ENCODE measurements at regions not wholly inside any gene's neighbourhood (a gene's known extent, or its start where the extent isn't known, plus 50 kb on each side); places are given as distances from the start of the nearest gene placed in this dataset.
"Not testable (repeated sequence)": the region's sequence is repeated elsewhere in the genome, so short reads cannot be mapped to it uniquely, and the experiment has no call there.

DNA sequence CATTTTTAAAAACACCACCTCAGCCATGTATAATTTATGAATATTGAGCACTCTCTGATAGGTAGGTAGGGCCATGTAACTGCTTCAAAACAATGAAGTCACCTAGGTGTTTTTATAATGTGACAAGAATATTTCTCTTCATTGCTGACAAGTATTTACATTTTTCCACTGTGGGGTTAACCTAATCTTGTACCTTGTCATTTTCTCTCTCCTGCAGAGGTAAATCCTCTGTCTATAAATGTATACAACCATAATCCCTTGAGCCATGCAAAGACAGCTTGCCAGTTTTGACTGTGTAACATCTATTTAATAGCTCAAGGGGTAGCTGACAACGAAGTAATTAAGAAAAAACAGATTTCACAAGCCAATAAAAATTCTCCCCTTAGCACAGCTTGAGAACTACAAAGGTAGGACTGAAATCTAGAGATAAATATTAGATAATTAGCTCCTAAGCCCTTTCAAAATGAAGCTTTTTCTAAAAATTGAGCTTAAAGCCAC, 137.6 kb upstream of the POGK start:
- Mint-ChIP-seq H3K9me3 (peaks cover 0 to 4% of the 10 kb centered on the region in 2 donors), H3K4me1 (no peaks in the 10 kb centered on the region), H3K4me3 (no peak overlapping the region), H3K27me3 (peaks cover 0 to 4% of the 10 kb centered on the region in 2 donors), H3K27ac (no peak overlapping the region), H3K36me3 (no peaks in the 10 kb centered on the region)
- DNase-seq (no peak), ATAC-seq (replicated peaks) (no peak)

DNA sequence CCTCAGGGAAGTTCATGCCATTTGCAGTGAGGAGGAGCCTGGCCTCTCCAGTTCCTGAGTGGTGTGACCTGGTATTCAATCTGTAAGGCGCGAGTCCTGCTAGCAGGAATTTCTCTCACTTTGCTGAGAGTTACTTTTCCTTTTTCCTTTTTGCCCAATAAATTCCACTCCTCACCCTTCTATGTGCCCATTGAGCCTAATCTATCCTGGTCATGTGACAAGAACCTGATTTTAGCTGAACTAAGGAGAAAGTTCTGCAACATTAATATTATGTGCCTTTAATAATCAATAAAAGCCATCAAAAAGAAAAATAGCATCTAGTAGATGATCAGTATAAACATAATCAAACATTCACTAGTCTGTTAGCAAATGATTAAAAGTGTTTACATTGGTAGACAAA, 136.1 kb upstream of the POGK start:
- H3K4me3 Mint-ChIP-seq = no peak overlapping the region
- no peaks in the 10 kb centered on the region for H3K4me1 Mint-ChIP-seq
- H3K36me3 Mint-ChIP-seq = no peaks in the 10 kb centered on the region
- ATAC-seq (replicated peaks) = no peak
- no peak for DNase-seq
- no peak overlapping the region for H3K27ac Mint-ChIP-seq
- peaks cover 0 to 4% of the 10 kb centered on the region in 2 donors for H3K9me3 Mint-ChIP-seq
- peaks cover 2 to 4% of the 10 kb centered on the region in 2 donors for H3K27me3 Mint-ChIP-seq

GRCh38 chr1:166703726-166704462, 135.4 kb upstream of the POGK start:
- Mint-ChIP-seq H3K4me1 (no peaks in the 10 kb centered on the region), H3K9me3 (peaks cover 0 to 4% of the 10 kb centered on the region in 2 donors), H3K27me3 (peaks cover 4 to 7% of the 10 kb centered on the region in 2 donors), H3K27ac (no peak overlapping the region), H3K36me3 (no peaks in the 10 kb centered on the region), H3K4me3 (no peak overlapping the region)
- DNase-seq (no peak), ATAC-seq (replicated peaks) (no peak)

DNA sequence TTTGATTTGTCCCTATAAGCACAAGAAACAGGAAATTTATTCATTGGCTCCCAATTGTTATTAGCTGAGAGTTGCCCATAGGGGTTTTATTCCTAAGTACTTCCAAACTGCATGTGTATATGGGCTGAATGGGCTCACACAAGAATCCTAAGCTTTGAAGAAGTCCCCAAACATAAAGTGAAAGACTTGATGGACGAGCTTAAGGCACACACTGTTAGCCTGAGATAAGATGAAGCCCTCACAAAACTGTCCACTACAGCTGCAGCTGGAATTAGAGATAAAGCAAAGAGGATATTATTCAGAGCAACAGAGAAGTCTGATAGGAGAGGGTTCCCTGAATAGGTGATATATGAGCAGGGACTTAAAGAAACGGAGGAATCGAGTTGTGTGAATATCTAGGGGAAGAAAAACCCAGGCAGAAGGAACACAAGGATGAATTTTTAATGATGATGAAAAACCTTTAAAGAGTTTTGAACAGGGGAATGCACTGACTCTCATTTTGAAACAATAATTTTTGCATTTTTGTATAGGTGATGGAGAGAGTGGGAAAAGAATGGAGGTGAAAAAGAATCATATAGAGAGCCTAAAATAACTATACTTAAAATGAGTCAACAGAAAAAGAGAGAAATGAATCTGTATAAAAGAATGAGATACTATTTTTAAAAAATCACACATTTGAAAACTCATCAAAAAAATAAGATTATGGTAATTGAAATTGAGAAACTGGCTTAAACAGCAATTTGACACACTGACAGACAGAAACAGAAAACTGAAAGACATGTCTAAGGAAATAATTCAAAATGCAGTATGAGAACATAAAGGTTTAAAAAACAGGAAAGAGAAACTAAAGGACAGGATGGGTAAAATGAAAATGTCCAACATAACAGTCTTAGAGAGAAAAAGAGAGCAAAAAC, 133.6 kb upstream of the POGK start:
- Mint-ChIP-seq H3K4me3 (no peak overlapping the region), H3K9me3 (peaks cover 0 to 4% of the 10 kb centered on the region in 2 donors), H3K4me1 (no peaks in the 10 kb centered on the region), H3K36me3 (no peaks in the 10 kb centered on the region), H3K27me3 (peaks cover 3 to 7% of the 10 kb centered on the region in 2 donors), H3K27ac (no peak overlapping the region)
- no peak for ATAC-seq (replicated peaks)
- no peak for DNase-seq

GRCh38 chr1:166716620-166717019, 122.7 kb upstream of the POGK start:
- no peaks in the 10 kb centered on the region for H3K36me3 Mint-ChIP-seq

DNA sequence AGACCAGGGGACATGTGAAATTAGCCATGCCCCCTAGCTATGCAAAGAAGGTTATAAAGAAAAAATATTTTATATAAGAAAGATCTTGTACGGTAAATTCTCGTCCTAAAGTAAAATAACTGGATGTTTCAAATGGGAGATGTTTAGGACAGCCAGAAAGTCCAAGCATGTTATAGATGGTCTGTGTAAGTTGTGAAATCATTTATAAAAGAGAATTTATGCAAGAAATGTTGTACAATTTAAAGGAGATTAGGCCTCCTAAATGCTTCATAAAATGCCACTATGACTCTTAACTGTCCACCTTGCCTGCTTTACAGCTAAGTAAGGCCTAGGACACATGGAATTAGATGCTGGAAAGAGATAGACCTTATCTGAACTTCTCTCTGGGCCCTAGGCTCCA, 118.1 kb upstream of the POGK start:
- peaks cover 0 to 2% of the 10 kb centered on the region in 2 donors for H3K27me3 Mint-ChIP-seq
- DNase-seq = no peak
- no peak for ATAC-seq (replicated peaks)

More at GRCh38 chr1:166716620-166717019, 122.7 kb upstream of the POGK start:
- no peak for ATAC-seq (replicated peaks)
- H3K27me3 Mint-ChIP-seq = peaks cover 0 to 6% of the 10 kb centered on the region in 2 donors
- no peak overlapping the region for H3K27ac Mint-ChIP-seq
- DNase-seq = no peak
- no peaks in the 10 kb centered on the region for H3K4me1 Mint-ChIP-seq
- H3K4me3 Mint-ChIP-seq = no peak overlapping the region
- H3K9me3 Mint-ChIP-seq = peaks cover 0 to 5% of the 10 kb centered on the region in 2 donors

GRCh38 chr1:166730299-166730888, 108.9 kb upstream of the POGK start:
- Mint-ChIP-seq H3K4me3 (no peak overlapping the region), H3K27ac (no peak overlapping the region), H3K27me3 (peaks cover 20 to 21% of the 10 kb centered on the region in 2 donors), H3K9me3 (peaks cover 13 to 24% of the 10 kb centered on the region in 2 donors), H3K4me1 (no peaks in the 10 kb centered on the region), H3K36me3 (peaks cover 0 to 5% of the 10 kb centered on the region in 2 donors)
- no peak for ATAC-seq (replicated peaks)
- DNase-seq = no peak

More for the DNA sequence above, 118.1 kb upstream of the POGK start:
- Mint-ChIP-seq H3K27ac (no peak overlapping the region), H3K4me1 (no peaks in the 10 kb centered on the region), H3K9me3 (peaks cover 2 to 5% of the 10 kb centered on the region in 2 donors), H3K36me3 (peaks cover 0 to 2% of the 10 kb centered on the region in 2 donors), H3K4me3 (no peak overlapping the region)

DNA sequence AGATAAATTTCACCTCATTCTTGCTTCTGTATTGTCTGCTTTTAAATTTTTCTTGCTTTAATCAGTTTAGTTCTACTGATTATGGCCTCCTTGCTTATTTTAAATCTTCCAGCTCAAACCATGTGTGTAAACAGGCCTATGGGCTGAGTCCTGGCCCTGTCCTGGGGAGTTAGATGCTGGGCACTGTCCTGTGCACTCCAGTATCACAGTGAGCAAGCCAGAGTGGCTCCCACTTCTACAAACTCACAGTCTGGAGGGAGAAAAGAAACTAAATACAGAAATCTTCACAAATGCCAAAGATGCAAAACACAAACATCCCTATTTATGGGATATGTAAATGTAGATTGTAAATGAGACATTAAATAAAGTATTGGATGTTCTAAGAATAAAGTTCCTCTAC, 101.1 kb upstream of the POGK start:
- peaks cover 5 to 7% of the 10 kb centered on the region in 2 donors for H3K9me3 Mint-ChIP-seq
- ATAC-seq (replicated peaks) (no peak), DNase-seq (no peak)
- no peak overlapping the region for H3K4me3 Mint-ChIP-seq
- H3K27me3 Mint-ChIP-seq = peaks cover 16 to 20% of the 10 kb centered on the region in 2 donors
- no peaks in the 10 kb centered on the region for H3K36me3 Mint-ChIP-seq
- H3K4me1 Mint-ChIP-seq = no peaks in the 10 kb centered on the region
- H3K27ac Mint-ChIP-seq = no peak overlapping the region

- ATAC-seq (replicated peaks) (peak; percentile 38 to 39), DNase-seq (no peak)
- Mint-ChIP-seq H3K27ac (no peak overlapping the region), H3K36me3 (no peaks in the 10 kb centered on the region), H3K4me1 (no peaks in the 10 kb centered on the region), H3K27me3 (peaks cover 16 to 21% of the 10 kb centered on the region in 2 donors), H3K9me3 (peaks cover 7% of the 10 kb centered on the region in 2 donors), H3K4me3 (no peak overlapping the region)
These were observed 100.4 kb upstream of the POGK start for GRCh38 chr1:166738873-166739272.

DNA sequence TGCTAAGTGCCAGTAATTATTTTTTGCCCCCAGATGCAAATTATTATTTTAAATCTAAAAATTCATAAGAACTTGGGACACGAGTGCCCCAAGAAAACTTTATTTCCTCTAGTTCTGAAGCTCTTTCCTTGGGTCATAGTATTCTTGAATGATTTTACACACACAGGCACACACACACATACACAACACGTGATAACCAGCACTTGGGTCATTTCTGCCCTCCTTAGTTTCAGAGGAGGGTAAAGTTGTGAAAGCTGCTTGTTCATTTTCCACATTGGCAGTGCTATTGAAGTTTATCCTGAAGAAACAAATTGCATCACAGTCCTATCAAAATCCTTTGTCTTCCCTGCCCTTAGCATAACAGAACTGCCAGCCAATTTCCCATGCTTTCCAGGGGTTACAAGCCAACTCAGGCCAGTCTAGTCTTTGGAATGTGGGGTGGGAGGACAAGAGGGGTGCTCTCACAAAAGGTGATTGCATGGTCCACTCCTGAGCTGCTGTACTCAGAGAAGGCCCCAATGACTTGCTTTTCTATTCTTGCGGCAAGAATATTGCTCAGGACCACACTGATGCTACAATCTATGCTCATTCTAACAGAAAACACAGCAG, 98.5 kb upstream of the POGK start:
- DNase-seq = no peak
- Mint-ChIP-seq H3K9me3 (peaks cover 16% of the 10 kb centered on the region in 2 donors), H3K4me3 (no peak overlapping the region), H3K36me3 (no peaks in the 10 kb centered on the region), H3K27ac (no peak overlapping the region), H3K27me3 (peaks cover 12 to 16% of the 10 kb centered on the region in 2 donors), H3K4me1 (no peaks in the 10 kb centered on the region)
- ATAC-seq (replicated peaks) = no peak

- DNase-seq (no peak), ATAC-seq (replicated peaks) (no peak)
- Mint-ChIP-seq H3K4me3 (no peak overlapping the region), H3K27me3 (no peaks in the 10 kb centered on the region), H3K4me1 (no peaks in the 10 kb centered on the region), H3K27ac (no peak overlapping the region), H3K36me3 (no peaks in the 10 kb centered on the region), H3K9me3 (no peaks in the 10 kb centered on the region)
These were observed 76.0 kb upstream of the POGK start for GRCh38 chr1:166763318-166763717.

- no peak for DNase-seq
- Mint-ChIP-seq H3K27me3 (peaks cover 0 to 4% of the 10 kb centered on the region in 2 donors), H3K36me3 (no peaks in the 10 kb centered on the region), H3K4me1 (no peaks in the 10 kb centered on the region), H3K4me3 (no peak overlapping the region), H3K27ac (no peak overlapping the region), H3K9me3 (peaks cover 13% of the 10 kb centered on the region in 2 donors)
- no peak for ATAC-seq (replicated peaks)
These were observed 72.3 kb upstream of the POGK start for GRCh38 chr1:166766942-166767341.

DNA sequence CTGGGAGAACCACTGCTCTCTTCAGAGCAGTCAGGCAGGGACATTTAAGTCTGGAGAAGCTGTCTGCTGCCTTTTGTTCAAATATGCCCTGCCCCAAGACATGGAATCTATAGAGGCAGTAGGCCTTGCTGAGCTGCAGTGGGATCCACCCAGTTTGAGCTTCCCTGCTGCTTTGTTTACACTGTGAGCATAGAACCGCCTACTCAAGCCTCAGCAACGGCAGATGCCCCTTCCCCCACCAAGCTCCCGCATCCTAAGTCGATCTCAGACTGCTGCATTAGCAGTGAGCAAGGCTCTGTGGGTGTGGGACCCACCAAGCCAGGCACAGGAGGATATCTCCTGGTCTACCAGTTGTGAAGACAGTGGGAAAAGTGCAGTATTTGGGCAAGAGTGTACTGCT, 54.6 kb upstream of the POGK start:
- H3K4me1 Mint-ChIP-seq; H3K9me3 Mint-ChIP-seq; DNase-seq; H3K27ac Mint-ChIP-seq; H3K4me3 Mint-ChIP-seq; H3K36me3 Mint-ChIP-seq; ATAC-seq (replicated peaks): not testable (repeated sequence)
- peaks cover 27 to 47% of the 10 kb centered on the region in 2 donors for H3K27me3 Mint-ChIP-seq

DNA sequence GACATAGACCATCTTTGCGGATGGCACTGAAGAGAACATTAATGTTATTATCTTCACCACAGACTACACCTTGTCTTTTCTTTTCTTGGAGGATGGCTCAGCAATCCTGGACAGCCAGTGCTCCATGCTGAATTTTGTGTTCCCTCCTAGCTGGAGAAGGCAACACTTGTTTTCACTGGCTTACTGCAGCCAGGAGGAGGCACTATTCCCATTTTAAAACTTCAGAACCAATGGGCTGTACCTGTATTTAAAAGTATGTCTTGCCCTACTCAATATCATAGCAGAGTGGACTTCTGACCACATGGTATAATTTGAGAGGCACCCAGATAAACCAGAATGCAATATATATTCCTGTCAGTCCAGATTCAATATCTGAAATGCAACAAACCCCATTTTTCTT, 53.3 kb upstream of the POGK start:
- Mint-ChIP-seq H3K9me3 (peaks cover 0 to 4% of the 10 kb centered on the region in 2 donors), H3K4me3 (no peak overlapping the region), H3K36me3 (no peaks in the 10 kb centered on the region), H3K27ac (no peak overlapping the region), H3K27me3 (peaks cover 30 to 53% of the 10 kb centered on the region in 2 donors), H3K4me1 (no peaks in the 10 kb centered on the region)
- ATAC-seq (replicated peaks) (no peak), DNase-seq (no peak)

Data from stimulated activated naive B cell treated with anti-CD40 and anti-IgM and Interleukin-4, amounts not matched to agents 10 μg/mL and 1 μg/mL and 100 μg/mL, for 72 hours (primary cell).